Left hindlimb (tissue), 1 donor: ENCODE measurements at regions not wholly inside any gene's neighbourhood (a gene's known extent, or its start where the extent isn't known, plus 50 kb on each side); places are given as distances from the start of the nearest gene placed in this dataset.
"Not testable (repeated sequence)": the region's sequence is repeated elsewhere in the genome, so short reads cannot be mapped to it uniquely, and the experiment has no call there.

Source experiments
- DNase-seq: peaks from one replicate; pipeline ENCODE4 v3.0.0-alpha.2; 2018

GRCh38 chr2:8558956-8559355, 122.9 kb upstream of the ID2 start:
- no peak for DNase-seq

- no peak for DNase-seq
Measured at GRCh38 chr2:8559805-8560204, 122.1 kb upstream of the ID2 start.

DNA sequence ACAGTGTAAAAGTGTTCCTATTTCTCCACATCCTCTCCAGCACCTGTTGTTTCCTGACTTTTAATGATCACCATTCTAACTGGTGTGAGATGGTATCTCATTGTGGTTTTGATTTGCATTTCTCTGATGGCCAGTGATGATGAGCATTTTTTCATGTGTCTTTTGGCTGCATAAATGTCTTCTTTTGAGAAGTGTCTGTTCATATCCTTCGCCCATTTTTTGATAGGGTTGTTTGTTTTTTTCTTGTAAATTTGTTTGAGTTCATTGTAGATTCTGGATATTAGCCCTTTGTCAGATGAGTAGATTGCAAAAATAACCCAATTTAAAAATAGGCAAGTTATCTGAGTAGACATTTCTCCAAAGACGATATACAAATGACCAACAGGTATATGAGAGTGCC, 120.2 kb upstream of the ID2 start:
- DNase-seq = not testable (repeated sequence)

GRCh38 chr2:8563814-8564474, 117.9 kb upstream of the ID2 start:
- DNase-seq = no peak

DNA sequence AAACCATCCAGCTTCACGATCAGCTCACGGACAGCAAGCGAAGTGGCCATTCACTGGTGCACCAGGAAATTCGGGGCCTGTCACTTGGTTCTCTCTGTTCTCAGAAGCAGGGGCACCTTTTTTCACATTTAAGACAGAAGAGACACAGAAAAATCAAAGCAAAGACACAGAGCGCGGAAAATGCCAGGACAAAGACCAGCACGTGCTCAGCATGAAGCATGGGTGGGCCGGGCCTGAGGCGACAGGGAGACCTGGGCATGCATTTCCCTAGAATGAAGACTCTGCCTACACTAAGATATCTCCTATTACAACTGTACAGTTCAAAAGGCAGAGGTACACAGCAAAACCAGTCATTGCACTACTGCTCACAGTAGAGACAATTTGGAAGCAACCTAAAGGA, 117.4 kb upstream of the ID2 start:
- no peak for DNase-seq

DNA sequence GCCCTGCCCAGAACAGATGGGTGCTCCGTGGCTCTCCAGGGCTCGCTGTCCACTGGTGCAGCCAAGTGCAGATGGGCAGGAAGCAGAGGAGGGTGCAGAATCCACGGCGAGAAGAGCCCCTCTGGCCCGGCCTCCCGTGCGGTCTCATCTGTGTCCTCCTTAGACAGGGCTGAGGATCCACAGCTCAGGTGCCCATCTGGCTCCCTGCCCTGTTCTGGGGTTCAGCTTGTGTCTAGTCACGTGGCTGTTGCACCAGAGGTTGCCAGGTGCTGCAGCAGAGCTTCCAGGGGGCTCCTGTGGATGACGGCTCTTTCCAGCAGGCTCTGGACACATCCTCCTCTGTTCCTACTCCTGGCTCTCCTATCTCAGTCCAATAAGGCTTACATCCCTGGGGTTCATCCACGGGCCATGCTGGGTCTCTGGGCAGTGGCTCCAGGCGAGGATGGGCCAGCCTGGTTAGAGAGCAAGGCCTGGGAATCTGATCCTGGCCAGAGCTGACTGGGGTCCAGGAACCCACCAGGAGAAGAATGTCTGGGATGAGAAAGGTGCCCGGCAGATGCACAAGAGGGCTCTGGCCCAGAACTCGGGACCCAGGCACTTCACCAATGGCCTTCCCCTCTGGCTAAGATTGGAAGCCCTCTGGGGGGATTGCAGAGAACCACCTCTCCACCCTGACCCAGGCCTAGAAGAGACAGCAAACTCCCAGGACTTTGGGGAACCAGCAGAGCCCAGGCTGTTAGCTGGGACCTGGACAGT, 116.3 kb upstream of the ID2 start:
- DNase-seq = no peak

DNA sequence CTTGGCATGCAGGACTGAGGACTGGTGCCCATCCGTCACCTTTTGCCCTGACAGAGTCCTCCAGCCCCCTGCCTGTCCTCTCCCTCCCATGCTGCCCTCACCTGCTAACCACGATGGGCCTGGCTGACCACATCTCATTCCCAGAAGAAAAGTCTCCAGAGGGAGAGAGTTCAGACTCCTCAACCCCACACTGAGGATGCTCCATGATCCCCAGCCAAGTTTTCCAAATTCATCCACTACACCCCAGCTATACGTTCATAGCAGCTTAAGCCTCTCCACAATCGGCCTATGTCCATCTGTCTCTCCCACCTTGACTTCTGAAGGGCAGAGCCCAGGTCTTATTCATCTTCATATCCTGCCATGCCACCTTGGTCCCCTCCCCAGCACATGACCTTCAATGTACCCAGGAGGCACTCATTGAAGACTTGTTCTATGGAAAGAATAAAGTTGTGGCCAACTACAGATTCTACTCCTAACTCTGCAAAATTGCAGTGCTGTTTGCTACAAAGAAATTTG, 115.6 kb upstream of the ID2 start:
- DNase-seq = no peak

- DNase-seq = no peak
Measured at GRCh38 chr2:8566774-8567468, 114.9 kb upstream of the ID2 start.

- no peak for DNase-seq
Measured at GRCh38 chr2:8567469-8568260, 114.2 kb upstream of the ID2 start.

GRCh38 chr2:8568543-8569302, 113.1 kb upstream of the ID2 start:
- DNase-seq = no peak

DNA sequence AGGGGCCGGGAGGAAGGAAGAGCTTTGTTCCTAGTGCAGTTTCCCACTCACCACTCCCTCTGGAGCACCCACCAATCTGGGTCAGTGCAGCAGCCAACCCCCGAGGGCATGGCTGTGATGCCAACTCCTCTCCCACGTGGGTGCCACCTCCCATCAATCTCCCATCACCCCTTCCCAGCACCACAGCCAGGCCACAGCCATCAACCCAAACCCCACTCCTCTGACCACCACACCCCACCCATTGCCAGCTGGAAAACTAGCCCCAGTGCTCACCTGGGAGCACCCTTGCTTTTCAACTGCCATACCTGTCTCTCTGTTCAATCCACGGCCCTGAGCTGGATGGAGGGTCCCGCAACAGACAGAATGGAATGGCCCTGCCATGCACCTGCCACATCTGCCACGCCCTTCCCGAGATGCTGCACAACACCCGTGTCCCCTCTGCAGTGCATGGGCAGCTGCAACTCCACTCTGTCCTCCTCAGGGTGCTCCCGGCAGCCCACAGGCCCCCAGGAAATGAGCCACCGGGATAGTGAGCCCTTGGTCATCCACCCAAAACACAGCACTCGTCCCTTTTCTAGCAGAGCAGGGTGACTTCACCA, 112.4 kb upstream of the ID2 start:
- DNase-seq = no peak

GRCh38 chr2:8570637-8571036, 111.2 kb upstream of the ID2 start:
- DNase-seq = no peak

- no peak for DNase-seq
Measured at GRCh38 chr2:8571301-8571791, 110.5 kb upstream of the ID2 start.

DNA sequence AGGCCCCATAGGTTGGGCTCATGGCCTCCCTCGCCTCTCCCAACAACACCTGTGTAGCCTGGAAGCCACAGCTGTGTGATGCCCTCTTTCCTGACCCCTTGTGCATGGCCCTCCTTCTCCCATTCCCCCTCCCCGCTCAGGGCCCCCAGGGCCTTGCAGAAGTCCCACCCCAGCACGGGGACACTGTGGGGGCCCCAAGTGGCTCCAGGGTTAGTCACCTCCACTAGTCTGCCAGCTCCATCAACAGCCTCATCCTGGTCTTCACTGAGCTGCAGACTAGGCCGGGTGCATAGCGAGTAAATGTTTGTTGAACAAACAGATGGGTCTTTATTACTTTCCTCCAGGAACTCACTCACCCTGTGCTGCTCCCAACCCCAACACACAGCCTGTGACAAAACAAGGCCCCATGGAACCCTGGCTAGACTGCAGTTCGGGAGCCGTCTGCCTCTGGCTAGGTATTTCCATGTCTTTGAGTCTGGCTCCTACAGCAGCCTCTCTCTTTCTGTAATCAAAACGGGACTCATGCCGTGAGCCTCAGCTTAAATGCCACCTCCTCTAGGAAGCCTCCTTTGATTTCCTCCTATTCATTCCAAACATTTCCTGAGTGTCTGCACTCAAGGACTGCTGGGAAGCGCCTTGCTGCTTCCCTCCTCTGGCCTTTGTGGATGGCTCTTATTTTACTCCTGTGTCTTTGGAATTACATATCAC, 109.9 kb upstream of the ID2 start:
- DNase-seq = no peak

DNA sequence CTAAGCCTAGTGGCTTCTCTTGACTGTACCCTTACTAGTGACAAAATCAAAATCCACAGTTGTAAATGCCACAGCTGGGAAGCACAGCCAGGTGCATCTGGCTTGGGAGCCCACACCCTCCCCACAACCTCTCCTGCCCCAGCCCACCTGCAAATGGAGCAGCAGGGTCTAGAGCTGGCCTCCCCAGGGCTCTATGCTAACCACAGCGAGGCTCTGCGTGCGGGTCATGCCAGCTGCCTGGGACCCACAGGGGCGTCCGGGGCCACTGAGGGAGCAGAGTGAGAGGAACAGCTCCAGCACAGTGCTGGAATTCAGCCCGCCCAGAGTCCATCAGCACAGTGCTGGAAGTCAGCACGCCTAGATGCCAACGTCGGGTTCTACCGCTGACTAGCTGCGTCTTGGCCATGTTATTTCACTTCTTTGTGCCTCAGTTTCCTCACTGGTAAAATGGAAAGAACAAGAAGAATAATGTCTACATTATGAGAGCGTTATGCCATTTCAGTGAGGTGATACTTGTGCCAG, 109.1 kb upstream of the ID2 start:
- DNase-seq = no peak

DNA sequence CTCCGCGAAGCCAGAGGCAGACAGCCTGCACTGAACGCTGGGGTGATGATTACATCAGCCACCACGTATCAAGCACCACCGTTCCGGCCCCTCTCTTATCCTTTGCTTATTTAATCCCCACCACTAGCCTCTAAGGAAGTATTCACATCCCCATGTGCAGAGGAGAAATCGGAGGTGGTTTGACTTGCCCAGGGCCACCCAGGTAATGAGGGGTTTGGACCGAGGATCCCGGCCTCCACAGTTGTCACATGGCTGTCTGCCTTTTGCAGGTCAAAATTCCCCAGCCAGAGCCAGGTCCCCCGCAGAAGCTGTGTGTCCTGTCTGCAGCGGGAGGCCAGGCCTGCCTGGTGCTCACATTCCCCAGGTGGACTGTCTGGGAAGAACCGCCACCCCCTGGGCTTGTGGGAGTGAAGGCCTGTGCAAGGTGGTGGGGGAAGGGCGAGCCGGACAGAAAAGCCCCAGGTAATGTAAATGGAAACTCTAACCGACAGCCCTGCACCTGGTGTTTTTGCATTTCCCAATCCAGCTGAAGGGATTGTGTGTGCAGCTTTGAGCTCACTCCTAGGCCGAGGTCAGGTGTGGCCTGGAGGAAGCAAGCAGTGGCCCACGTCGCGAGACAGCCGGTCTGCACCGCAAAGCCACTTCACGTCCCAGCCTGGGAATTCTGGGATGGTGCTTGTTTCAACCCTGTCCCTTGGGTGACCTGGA, 108.5 kb upstream of the ID2 start:
- no peak for DNase-seq

GRCh38 chr2:8573942-8574195, 108.0 kb upstream of the ID2 start:
- no peak for DNase-seq

- DNase-seq = no peak
Measured at GRCh38 chr2:8574196-8575037, 107.4 kb upstream of the ID2 start.
